NCI-H510A treated with DMSO at 0.1 percent for 48 hours (cell line): ENCODE measurements at regions not wholly inside any gene's neighbourhood (a gene's known extent, or its start where the extent isn't known, plus 50 kb on each side); places are given as distances from the start of the nearest gene placed in this dataset.
A peak's percentile ranks its signal among the peaks of the same experiment; 100 is the strongest.

Experiments
- DNase-seq: peaks from one replicate; lab custom pipeline; 2025; lab: John Stamatoyannopoulos, UW

DNA sequence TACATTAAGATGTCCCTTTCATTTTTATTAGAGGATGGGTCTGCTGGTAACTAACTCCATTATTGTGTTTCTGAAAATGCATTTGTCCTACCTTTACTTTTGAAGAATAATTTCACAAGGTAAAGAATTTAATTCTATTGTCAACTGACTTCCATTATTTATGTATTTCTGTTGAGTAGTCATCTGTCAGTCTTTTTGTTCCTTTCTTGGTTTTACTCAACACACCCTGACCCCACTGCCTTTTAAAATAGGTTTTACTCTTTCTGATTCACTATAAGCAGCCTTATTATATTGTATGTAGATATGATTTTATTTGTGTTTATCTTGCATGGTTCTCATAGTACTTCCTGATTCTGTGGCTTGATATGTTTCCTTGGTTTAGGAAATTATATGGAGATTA lies 237.5 kb downstream of the TGFB2 start:
- no peak for DNase-seq

DNA sequence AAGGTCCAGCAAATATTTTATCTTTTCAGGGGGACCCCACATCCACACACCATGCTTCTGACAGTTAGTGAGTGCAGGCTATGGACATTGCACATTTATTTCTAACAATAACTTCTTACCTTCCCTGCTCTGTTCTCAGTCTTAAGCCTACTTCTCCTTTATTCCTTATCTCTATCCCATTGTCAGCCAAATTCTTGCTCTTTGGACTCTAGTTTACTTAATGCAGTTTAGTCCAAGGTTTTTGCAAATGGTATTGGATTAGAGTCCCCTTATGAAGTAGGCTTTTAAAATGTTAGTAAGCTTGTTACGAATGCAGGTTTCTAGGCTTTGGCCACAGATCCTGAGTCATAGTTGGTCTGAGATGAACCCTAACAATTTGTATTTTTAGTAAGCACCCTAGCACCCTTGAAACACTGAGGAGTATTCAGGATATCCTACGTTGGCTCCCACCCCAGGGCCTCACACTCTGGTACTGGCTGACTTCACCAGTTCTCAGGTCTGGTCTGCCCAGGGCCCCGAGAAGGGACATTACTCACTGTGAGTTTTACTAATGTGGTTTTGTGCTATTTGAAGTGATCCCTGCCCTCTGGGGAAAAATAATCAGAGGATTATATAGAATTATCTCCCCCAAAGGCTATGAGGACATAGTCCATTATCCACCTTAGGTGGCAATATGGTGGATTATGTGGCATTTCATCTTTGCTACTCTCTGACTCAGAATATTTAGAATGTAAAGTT lies 239.5 kb downstream of the TGFB2 start:
- no peak for DNase-seq

DNA sequence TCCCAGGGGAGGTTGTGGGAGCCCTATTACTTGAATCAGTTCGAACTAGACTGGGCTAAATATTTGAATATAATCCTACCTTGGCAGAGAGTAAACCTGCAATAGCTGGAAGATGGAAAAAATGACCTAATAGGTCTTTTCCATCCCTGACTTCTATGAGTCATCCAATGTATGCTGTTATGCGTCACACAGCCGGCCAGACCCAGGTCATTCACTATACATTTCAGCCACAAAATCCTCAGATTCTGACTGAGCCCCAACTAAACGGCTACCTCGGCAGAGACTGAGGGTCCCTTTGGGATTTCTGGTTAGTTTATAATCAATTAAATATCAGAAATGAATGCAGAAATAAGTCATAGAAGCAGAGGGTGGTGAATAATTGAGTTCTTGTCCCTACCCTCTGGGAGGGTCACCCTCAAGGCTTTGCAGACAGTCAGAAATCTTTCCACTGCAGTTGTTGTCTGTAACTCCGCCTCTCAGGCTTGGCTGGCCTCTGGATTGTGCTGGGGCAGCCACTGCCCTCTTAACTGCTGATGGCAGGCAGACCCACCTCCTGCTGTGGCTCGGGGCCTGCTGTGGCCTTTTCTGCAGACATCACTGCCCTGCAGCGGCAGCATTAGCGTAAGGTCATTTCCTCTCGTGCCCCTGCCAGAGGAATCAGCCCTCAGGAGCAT lies 240.5 kb downstream of the TGFB2 start:
- no peak for DNase-seq

DNA sequence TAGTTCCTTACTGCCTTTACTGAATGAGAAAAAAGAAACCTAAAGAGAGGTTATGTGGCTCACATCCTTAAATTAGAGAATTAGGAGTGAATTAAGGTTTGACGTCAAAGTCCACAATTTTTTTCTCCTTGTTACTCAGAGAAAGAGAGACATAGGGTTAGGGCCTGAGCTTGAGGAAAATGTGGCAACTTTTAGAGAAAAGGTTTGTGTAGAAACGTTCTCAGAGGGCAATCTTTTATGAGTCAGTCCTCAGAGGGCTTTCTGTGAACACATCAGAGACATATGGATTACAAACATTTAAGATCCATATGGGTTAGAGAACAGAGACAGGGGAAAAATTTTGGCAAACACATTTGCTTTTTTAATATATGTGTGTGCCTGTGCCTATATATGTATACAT lies 242.8 kb downstream of the TGFB2 start:
- no peak for DNase-seq

DNA sequence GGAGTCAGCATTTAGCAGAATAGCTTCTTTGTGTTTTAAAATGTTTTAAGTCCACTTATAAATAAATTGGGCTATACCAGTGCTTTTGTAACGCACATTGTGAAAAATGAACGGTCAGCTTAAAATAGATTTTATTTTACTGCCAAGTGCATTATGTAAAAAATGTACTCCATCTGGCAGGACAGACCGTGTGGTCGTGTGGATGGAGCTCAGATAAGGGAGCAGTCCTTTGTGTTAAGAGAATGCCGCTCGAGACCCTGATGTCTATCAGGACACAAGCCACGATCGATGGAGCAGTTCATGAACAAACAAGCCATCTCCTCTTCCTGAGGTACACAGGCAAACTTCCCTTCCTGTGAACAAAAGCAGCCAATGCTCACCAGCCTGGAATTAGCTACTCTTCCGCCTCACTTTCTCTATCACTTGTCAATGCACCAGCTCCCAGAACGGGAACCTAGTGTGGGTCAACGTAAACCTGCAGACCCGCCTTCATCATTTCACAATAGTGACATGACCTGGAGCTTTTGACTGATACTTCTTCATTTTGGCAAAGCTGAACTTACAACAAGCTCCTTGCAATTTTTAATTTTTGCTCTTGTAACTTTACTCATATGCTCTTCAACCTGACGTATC lies 243.5 kb downstream of the TGFB2 start:
- no peak for DNase-seq

DNA sequence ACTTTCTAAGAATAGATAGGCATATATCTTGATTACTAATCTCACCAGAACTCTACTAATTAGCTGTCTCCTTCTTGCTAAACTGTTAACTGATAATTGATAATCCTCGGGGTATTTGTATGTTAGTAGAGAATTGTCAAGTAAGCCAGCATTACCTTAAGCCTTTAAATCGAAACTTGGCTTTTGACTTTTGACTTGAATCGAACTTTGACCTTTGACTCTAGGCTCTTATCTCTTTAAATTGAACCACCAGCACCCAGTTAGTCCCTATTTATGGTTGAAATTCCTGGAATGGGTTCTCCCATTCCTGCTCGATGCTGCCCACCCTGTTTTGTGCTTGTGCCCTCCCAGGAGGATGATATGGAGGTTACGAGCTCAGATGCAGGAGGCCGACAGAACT lies 244.4 kb downstream of the TGFB2 start:
- DNase-seq = no peak

DNA sequence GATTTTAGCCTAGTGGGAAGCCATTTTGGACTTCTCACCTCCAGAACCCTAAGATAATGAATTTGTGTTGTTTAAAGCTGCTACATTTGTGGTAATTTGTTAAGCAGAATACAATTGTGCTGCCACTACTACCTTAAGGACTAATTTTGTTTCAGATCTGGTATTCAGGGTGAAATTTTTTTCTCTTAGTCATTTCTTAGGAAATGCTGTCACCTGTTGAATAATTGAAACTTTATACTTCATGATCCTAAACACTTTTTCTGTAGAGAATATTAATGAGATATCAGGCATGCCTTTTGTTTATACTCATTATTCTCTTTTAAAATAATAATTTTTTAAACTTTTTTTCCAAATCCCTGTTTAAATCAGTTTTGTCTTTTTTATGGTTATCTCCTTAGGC lies 246.8 kb downstream of the TGFB2 start:
- no peak for DNase-seq

DNA sequence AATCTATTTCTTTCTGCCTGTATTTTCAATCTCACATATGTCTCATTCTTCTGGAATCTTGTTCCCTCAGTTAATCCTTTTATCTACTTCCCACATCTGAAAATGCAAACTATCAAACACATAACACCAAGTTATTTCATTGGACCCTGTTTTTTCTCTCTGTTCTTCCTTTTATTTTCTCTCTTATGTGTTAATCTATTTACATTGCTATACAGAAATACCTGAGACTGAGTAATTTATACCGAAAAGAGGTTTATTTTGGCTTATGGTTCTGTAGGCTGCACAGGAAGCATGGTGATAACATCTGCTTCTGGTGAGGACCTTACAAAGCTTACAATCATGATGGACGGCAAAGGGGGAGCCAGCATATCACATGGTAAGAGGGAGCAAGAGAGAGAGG lies 247.6 kb downstream of the TGFB2 start:
- DNase-seq = no peak

DNA sequence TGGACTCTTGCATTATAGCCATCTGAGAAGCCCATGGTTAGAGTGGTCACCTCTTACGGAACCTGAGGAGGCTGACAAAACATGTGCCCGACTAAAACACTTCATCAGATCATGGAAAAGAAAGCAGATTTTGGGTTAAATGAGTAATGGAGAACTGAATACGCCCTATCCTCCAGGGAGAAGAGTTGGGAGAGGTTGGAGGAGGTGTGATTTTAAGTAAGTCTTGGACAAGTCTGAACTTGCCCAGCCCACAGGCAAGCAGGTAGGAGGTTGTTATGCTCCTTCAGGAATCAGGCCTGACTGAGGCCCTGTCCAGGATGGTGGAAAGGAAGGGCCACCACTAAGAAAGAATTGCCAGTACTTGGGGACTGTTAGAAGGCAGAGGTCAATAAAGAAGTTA lies 255.8 kb downstream of the TGFB2 start:
- DNase-seq = no peak

DNA sequence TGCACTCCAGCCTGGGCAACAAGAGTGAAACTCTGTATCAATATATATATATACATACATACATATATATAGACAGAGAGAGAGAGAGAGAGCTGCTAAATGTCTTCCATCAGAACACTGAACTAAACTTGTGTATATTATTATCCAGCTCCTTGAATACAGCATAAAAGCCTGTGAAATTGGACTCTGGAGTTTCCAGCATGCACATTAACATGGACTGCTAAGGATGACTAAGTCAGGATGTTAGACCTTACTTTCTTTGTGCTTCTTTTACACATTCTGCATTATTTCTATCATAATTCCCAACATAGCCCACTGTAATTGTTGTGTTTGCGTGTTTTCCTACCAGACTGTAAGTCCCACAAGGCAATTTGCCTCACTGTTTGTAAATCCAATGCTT lies 259.1 kb downstream of the TGFB2 start:
- DNase-seq = no peak

DNA sequence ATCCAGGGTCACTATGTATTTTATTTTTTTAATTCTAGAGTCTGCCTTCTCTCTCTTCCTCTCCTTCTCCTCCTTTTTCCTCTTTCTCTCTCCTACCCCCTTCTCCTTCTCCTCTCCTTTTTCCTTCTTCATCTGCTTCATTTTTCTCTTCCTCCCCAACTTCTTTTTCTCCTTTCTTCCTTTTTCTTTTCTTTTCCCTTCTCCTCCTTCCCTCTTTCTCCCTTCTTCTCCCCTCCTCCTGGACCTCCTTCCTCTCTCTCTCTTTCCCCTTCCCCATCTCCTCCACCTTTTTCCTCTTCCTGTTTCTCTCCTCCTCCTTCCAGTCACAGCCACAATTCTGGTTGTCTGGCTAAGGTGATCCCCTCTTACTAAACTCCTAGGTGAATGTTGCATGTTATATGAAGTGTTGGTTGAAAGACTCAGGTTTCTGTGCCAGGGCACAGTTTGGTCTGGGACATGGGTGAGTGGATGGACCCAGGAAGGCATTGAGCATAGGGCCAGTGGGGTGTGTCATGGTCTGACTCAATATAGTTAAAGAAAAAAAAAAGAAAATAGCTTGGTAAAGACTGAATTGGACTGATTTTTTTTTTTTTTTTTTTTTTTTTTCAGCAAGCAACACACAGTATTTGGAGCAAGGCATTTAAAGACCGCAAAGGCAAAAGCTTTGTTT lies 266.9 kb downstream of the TGFB2 start:
- DNase-seq = no peak

DNA sequence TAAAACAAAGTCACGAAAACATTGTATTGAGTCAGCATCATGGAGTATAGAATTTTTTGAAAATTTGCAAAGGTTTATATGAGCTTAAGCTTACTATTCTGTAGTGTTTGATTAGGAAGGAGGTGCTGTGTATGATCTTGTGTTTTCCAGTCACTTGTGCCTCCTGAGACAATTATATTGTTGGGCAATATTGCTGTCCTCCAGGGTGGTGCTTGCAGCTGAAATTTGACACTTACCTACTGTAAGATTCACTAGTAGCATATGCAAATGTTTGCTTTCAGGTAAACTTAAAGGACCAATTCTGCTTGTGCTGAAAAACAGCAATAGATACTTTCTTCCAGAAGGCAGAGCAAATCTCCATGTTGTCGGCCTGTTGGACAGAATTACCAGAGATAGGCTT lies 268.0 kb downstream of the TGFB2 start:
- peak; percentile 82 for DNase-seq

DNA sequence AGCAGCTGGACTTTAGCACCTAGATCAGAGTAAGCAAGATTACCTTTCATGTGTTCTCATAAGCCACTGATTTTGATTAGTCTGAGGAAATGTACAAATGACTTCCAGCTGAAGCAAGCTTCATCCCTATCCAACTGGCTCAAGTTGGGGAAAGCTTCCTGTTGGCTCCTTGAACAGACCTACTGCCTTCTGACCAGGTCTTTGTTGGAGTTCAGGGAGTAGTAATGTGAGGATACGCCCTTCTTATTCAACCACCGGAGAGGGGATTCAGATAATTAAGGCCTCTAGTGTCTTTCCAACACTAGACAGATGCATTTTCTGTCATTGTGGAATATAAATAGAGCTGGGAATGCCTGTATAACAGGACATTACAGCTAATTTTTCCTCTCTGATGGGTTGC lies 268.9 kb downstream of the TGFB2 start:
- peak; percentile 7 for DNase-seq

DNA sequence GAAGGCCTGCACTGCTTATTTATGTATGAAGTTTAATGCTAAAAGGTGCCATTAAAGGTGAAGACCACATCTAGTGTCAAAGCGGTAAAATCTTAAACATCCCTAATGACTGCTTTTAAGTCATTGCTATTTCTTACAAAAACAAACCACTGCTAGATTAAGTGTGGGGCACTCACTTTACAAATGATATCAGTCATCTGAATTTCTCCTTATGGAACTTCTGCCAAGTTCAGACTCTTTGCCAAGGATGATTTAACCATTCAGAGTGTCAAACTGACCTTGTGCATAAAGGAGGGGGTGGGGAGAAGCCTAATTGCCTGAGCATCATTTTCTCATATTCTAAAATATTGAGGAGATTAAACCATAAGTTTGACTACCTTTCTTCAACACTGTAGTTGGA lies 271.5 kb downstream of the TGFB2 start:
- DNase-seq = no peak

DNA sequence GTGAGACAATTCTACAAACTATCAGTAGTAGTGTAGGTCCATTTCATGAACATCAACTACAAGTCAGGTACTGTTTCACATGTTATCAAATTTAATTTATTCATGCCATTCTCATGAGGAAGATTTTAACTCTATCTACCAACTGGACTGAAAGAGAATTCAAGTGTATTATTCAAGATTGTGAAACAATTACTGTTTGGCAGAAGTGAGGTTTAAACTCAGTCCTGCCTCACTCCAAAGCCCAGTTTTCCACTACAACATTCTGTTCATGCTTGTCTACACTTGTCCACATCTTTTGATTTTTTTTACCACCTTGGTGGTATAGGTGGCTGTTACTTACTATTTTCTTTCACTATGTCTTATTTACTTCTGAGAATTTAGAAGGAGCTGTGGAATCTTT lies 272.9 kb downstream of the TGFB2 start:
- DNase-seq = no peak

DNA sequence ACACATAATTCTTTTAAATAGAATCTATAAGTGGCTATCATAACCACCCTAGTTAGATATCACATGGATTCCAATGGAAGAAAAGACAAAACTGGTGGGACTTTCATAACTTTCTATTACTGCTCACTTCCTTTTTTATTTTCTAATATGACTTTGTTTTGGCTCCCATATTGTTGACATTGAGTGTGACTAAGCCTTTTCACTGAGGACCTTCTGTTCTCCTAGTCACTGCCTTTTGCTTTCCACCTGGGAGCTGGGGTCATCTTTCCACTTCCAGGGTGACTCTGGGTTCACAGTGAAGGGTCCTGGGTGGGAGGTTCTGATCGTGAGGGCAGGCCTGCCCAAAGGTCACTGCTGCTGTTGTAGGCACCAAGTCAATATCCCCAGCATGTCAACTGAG lies 275.8 kb downstream of the TGFB2 start:
- no peak for DNase-seq

DNA sequence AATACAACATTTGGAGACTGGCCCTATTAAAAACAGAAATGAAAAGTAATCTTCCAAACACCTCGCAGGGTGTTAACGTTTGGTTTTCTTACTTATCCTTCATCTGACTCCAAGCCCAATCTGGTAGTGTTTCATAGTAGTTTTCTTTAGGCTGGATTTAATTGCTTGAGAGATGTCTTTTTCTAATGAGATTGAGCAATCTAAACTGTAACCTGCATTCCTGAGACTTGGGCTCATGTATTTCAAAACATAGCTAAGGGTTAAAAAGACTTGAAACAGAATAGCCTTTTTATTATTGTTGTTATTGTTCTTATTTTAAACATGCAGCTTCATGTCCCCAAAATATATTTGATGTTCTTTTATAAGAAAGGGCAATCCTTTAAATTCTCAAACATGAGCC lies 278.9 kb downstream of the TGFB2 start:
- no peak for DNase-seq

DNA sequence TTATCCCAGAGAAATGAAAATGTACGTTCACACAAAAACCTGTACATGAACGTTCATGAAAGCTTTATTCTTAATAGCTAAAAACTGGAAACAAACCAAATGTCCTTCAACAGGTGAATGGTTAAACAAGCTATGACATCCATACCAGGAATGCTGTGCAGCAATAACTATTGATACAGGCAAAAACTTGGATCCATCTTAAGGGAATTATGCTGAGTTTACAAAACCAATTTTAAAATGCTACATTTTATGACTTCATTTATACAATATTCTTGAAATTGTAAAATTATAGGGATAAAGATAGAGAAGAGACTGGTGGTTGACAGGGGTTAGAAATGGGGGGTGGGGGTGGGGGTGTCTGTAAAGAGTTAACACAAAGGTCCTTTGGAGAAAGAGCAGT lies 280.3 kb downstream of the TGFB2 start:
- no peak for DNase-seq

DNA sequence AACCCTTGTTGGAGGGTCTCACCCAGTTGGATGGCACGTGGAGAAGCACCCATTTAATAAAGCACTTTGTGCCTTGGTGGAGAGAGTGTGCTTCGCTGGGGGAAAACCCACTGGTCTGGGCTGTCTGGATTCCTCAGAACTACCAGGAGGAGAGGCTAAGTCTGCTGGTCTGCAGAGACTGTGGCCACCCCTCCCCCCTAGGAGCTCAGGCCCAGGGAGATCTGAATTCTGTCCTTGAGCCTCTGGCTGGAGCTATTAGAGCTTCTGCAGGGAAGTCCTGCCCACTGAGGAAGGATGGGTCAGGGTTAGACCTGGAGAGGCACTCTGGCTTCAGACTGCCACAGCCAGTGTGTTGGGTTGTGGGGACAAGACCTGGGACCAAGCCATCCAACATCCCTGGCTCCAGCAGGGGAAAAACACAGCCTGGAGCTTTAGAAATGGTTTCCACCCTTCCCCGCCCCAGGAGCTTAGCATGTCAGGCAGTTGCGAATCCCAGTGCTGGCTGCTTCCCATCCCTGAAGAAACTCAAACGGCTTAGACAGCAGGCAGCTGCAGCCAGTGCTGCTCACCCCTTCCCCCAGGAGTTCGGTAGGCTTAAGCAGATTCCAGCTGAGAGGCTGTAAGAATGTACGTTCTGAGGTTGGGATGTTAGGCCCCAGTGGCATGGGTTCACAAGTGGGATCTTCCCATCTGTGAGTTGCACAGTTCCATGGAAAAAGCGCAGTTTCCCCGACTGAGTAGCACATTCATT lies 288.3 kb downstream of the TGFB2 start:
- no peak for DNase-seq

DNA sequence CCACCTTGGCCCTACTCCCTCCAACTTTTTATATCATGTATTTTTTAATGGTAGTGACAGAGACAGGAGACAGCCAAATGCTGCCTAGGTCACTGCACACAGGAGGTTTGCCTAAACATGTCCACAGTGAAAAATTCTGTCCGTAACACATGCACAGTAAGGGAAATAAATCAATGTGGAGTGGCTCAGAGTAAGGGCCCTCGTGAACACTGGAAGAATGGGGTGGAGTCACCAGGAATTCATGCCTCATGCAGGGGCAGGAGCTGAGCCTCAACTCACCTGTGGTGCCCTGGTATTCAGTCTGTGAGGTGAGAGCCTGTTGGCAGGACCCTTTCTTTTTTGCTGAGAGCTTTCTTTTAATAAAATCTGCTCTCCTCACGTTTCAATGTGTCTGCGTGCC lies 289.1 kb downstream of the TGFB2 start:
- DNase-seq = no peak

DNA sequence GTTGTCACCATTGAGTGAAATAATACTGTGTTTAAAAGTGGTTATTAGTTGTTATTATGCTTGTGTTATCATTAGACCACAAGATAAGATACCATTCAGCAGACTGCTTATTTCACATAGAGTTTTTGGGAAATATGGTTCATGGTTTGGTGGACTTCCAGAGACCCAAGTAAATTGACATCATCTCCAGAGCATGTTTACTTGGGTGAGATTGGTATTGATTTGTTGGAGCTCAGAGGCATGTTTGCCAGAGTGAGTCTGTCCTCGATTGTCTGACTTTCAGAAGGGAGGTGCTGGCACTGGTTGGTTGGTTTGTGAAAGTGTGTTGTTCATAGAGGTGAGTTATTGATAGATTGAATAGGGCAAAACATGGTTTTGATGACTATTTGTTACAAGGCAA lies 291.4 kb downstream of the TGFB2 start:
- no peak for DNase-seq

DNA sequence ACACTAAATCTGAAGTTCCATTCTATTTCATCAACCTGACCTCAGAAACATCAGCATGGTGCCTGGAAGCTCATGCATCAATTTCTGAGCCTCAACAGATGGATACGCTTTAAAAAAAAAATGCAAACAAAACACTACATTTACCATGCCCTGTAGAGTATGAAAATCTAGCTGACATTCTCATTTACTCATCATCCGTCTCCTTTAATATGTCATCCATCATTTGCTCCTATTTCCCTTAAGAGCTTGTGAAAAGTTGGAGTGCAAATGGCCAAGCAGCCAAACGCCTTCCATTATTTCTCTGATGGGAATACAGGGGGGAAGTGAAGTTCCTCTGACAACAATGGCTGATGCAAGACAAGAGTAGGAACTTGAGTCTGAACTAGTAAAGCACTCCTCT lies 295.0 kb downstream of the TGFB2 start:
- DNase-seq = no peak
